Stomach (tissue), 4 donors: ENCODE measurements at regions not wholly inside any gene's neighbourhood (a gene's known extent, or its start where the extent isn't known, plus 50 kb on each side); places are given as distances from the start of the nearest gene placed in this dataset.

Source experiments
- EP300 ChIP-seq: sonication (generic); formaldehyde crosslinking; IDR thresholded peaks from one replicate; pipeline ENCODE4 v1.6.1; 2017; ENCODE audit warnings: antibody characterized with exemption
- POLR2A ChIP-seq, 4 donors: fragments of 450-650 bp; IDR thresholded peaks; one replicate each; pipeline ENCODE4 v1.6.1; 2016; ENCODE audit warnings: antibody characterized with exemption in 4 of 4, control low read depth in 2 of 4, mild to moderate bottlenecking in 1 of 4, moderate library complexity in 1 of 4
- POLR2AphosphoS5 ChIP-seq, 3 donors: sonication (generic); formaldehyde crosslinking; IDR thresholded peaks; one replicate each; pipeline ENCODE4 v1.6.1; 2016; ENCODE audit warnings: antibody characterized with exemption in 3 of 3
- TF ChIP-seq, protein P1 (sequence below), 7 experiments: fragments of 450-650 bp in 4 of 7; fragments of 200-600 bp in 3 of 7; sonication (generic) in 3 of 7; IDR thresholded peaks; one replicate each; pipeline ENCODE4 v1.5.1; 2016 to 2019; ENCODE audit warnings: antibody characterized with exemption in 7 of 7, control low read depth in 2 of 7, mild to moderate bottlenecking in 1 of 7

DNA sequence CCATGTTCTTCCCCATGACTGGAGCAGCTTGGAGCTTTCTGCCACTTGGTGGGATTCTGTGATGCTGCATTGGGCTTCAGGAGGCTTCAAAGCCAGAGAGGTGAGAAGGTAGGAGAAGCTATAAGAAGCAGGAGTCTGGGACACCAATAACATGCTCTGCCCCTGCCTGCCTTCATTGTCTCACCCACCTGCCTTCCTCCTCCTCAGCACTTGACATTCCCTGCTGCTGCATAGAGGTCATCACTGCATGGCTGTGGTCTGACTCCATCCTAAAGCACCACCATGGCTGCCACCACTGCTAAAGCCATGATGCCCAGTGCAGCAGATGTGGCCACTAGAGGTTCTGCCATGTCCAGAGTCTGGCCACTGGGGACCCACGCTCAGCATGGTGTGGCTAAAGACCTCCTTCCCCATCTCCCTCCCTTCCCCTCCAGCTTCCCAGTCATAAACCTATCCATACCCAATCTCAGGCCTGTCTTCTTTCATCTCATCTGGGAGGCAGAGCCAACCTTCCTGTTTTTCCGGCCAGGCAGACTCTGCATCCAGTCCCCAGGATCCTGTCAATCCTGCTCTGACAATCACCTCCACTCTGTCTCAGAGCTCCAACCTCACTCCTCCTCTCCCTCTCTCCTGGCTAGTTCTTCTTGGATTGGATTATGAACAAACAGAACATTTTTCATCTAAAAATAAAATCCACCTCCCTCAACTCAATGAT lies 285.1 kb upstream of the POU3F1 start:
- TF ChIP-seq, protein P1, sequence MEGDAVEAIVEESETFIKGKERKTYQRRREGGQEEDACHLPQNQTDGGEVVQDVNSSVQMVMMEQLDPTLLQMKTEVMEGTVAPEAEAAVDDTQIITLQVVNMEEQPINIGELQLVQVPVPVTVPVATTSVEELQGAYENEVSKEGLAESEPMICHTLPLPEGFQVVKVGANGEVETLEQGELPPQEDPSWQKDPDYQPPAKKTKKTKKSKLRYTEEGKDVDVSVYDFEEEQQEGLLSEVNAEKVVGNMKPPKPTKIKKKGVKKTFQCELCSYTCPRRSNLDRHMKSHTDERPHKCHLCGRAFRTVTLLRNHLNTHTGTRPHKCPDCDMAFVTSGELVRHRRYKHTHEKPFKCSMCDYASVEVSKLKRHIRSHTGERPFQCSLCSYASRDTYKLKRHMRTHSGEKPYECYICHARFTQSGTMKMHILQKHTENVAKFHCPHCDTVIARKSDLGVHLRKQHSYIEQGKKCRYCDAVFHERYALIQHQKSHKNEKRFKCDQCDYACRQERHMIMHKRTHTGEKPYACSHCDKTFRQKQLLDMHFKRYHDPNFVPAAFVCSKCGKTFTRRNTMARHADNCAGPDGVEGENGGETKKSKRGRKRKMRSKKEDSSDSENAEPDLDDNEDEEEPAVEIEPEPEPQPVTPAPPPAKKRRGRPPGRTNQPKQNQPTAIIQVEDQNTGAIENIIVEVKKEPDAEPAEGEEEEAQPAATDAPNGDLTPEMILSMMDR (IDR thresholded peaks at IDR 0.05): no peak
- TF ChIP-seq EP300: no peak
- no peak for TF ChIP-seq POLR2A (IDR thresholded peaks at IDR 0.05)
- TF ChIP-seq POLR2AphosphoS5 (IDR thresholded peaks at IDR 0.05): no peak
